H1 (cell line): ENCODE measurements at regions not wholly inside any gene's neighbourhood (a gene's known extent, or its start where the extent isn't known, plus 50 kb on each side); places are given as distances from the start of the nearest gene placed in this dataset.
"Not testable (repeated sequence)": the region's sequence is repeated elsewhere in the genome, so short reads cannot be mapped to it uniquely, and the experiment has no call there.

Experiments used
- CTCF ChIA-PET: fragments of 300-600 bp; sonication (Branson Sonifier 250); formaldehyde crosslinking; loops from one replicate; lab custom pipeline; 2021; ENCODE audit not compliant: partially characterized antibody; lab: Charles Lee
- POLR2A ChIA-PET: fragments of 300-600 bp; sonication (Branson Sonifier 250); formaldehyde crosslinking; loops from one replicate; lab custom pipeline; 2021; ENCODE audit warnings: inconsistent platforms; ENCODE audit not compliant: partially characterized antibody; lab: Charles Lee
- DNase-seq, 2 experiments: peaks; one replicate each; pipeline versions ENCODE4 v3.0.0 to v3.0.0-alpha.2; 2010 to 2022; ENCODE audit warnings: low spot score in 2 of 2, low read depth in 1 of 2, mixed read lengths in 1 of 2
- FAIRE-seq: peaks from 2 replicates; lab custom pipeline; 2011; peaks lifted over from hg19 to GRCh38; lab: Jason Lieb, UNC
- H2AFZ ChIP-seq: 2 replicates; pipeline ENCODE4 v1.8.1; 2012; ENCODE audit warnings: low read length, inconsistent platforms
- H2AK5ac ChIP-seq: 2 replicates; pipeline ENCODE4 v1.6.1; 2013; ENCODE audit warnings: low read depth, low read length
- H2BK120ac ChIP-seq: replicated peaks from 2 replicates; pipeline ENCODE3; 2013; ENCODE audit warnings: low read depth, low read length, inconsistent platforms
- H2BK12ac ChIP-seq: 2 replicates; pipeline ENCODE4 v1.6.1; 2013; ENCODE audit warnings: low read depth, low read length
- H2BK15ac ChIP-seq: 2 replicates; pipeline ENCODE4 v1.6.1; 2013; ENCODE audit warnings: low read length
- H2BK20ac ChIP-seq: 2 replicates; pipeline ENCODE4 v1.6.1; 2013; ENCODE audit warnings: low read length
- H2BK5ac ChIP-seq: 2 replicates; pipeline ENCODE4 v1.6.1; 2013; ENCODE audit warnings: low read depth, low read length
- H3K14ac ChIP-seq: 2 replicates; pipeline ENCODE4 v1.6.1; 2013; ENCODE audit warnings: inconsistent platforms; ENCODE audit not compliant: insufficient read length
- H3K18ac ChIP-seq: 2 replicates; pipeline ENCODE4 v1.6.1; 2013; ENCODE audit warnings: low read length; ENCODE audit errors: extremely low read depth
- H3K23ac ChIP-seq: 2 replicates; pipeline ENCODE4 v1.6.1; 2013; ENCODE audit warnings: inconsistent platforms; ENCODE audit not compliant: insufficient read length
- H3K23me2 ChIP-seq: 2 replicates; pipeline ENCODE4 v1.6.1; 2013; ENCODE audit warnings: low read depth, low read length
- H3K27ac ChIP-seq: 2 replicates; pipeline ENCODE4 v1.6.1; 2011; ENCODE audit warnings: low read depth, low read length, inconsistent platforms
- H3K27me3 ChIP-seq, 4 experiments: replicated peaks in 1 of 4; 1 replicate in 1 of 4; 2 replicates in 3 of 4; pipeline versions ENCODE4 v1.6.1 to v1.8.1; 2011 to 2013; ENCODE audit warnings: low read length in 3 of 4, mild to moderate bottlenecking in 3 of 4, inconsistent platforms in 2 of 4, mixed read lengths in 2 of 4, moderate library complexity in 1 of 4; ENCODE audit not compliant: control insufficient read depth in 3 of 4, insufficient read depth in 3 of 4; ENCODE audit errors: extremely low read depth in 1 of 4
- H3K36me3 ChIP-seq, 4 experiments: 2 replicates each; pipeline versions ENCODE4 v1.6.1 to v1.8.1; 2011 to 2013; ENCODE audit warnings: mild to moderate bottlenecking in 4 of 4, low read length in 3 of 4, moderate library complexity in 2 of 4, control low read depth in 1 of 4, inconsistent platforms in 1 of 4; ENCODE audit not compliant: insufficient read depth in 4 of 4, control insufficient read depth in 2 of 4
- H3K4ac ChIP-seq: replicated peaks from 2 replicates; pipeline ENCODE3; 2013; ENCODE audit warnings: low read length, low read depth, mixed read lengths, inconsistent platforms; ENCODE audit not compliant: insufficient read length
- H3K4me1 ChIP-seq, 4 experiments: replicated peaks in 1 of 4; 1 replicate in 1 of 4; 2 replicates in 3 of 4; pipeline versions ENCODE4 v1.6.1 to v1.8.1; 2011 to 2013; ENCODE audit warnings: low read length in 3 of 4, inconsistent platforms in 2 of 4, mixed read lengths in 1 of 4; ENCODE audit not compliant: insufficient read depth in 4 of 4, control insufficient read depth in 3 of 4
- H3K4me2 ChIP-seq, 2 experiments: 2 replicates each; pipeline versions ENCODE4 v1.6.1 to v1.8.1; 2011 to 2013; ENCODE audit warnings: low read depth in 2 of 2, low read length in 2 of 2, control low read depth in 1 of 2, inconsistent platforms in 1 of 2, mild to moderate bottlenecking in 1 of 2; ENCODE audit not compliant: insufficient read depth in 1 of 2
- H3K4me3 ChIP-seq, 4 experiments: fragments of 200-600, 300-600 bp in 1 of 4; sonication (generic), shearing (Covaris generic), sonication (Bioruptor Twin) in 1 of 4; 2 replicates each; pipeline versions ENCODE4 v1.5.1 to v1.8.1; 2011 to 2016; ENCODE audit warnings: low read length in 4 of 4, low read depth in 3 of 4, control low read depth in 2 of 4, inconsistent platforms in 2 of 4, mild to moderate bottlenecking in 2 of 4, mixed read lengths in 1 of 4, moderate library complexity in 1 of 4; ENCODE audit not compliant: insufficient read depth in 2 of 4; ENCODE audit errors: extremely low read depth in 1 of 4
- H3K56ac ChIP-seq: replicated peaks from 2 replicates; pipeline ENCODE3; 2013; ENCODE audit warnings: low read depth, mild to moderate bottlenecking, mixed read lengths, low read length, inconsistent platforms; ENCODE audit not compliant: insufficient read length
- H3K79me1 ChIP-seq: 2 replicates; pipeline ENCODE4 v1.6.1; 2013; ENCODE audit warnings: low read depth, low read length, control low read depth
- H3K79me2 ChIP-seq, 2 experiments: 2 replicates each; pipeline versions ENCODE4 v1.6.1 to v1.8.1; 2012 to 2013; ENCODE audit warnings: low read length in 2 of 2, mild to moderate bottlenecking in 2 of 2, inconsistent platforms in 1 of 2; ENCODE audit not compliant: insufficient read depth in 2 of 2, control insufficient read depth in 1 of 2
- H3K9ac ChIP-seq, 4 experiments: replicated peaks in 1 of 4; 1 replicate in 1 of 4; 2 replicates in 3 of 4; pipeline versions ENCODE4 v1.6.1 to v1.8.1; 2011 to 2013; ENCODE audit warnings: low read depth in 3 of 4, low read length in 3 of 4, control low read depth in 2 of 4, mild to moderate bottlenecking in 2 of 4, moderate library complexity in 2 of 4, inconsistent platforms in 1 of 4; ENCODE audit errors: extremely low read depth in 1 of 4
- H3K9me3 ChIP-seq, 2 experiments: 2 replicates each; pipeline versions ENCODE4 v1.6.1 to v1.8.1; 2012 to 2013; ENCODE audit warnings: mild to moderate bottlenecking in 2 of 2, moderate library complexity in 2 of 2, control low read depth in 1 of 2, inconsistent platforms in 1 of 2, low read depth in 1 of 2, low read length in 1 of 2, mixed read lengths in 1 of 2; ENCODE audit not compliant: insufficient read depth in 2 of 2
- H4K20me1 ChIP-seq, 2 experiments: replicated peaks in 1 of 2; 2 replicates each; pipeline versions ENCODE3 to v1.8.1; 2011 to 2013; ENCODE audit warnings: inconsistent platforms in 2 of 2, low read length in 2 of 2, mild to moderate bottlenecking in 1 of 2; ENCODE audit not compliant: insufficient read depth in 2 of 2, control insufficient read depth in 1 of 2
- H4K5ac ChIP-seq: 2 replicates; pipeline ENCODE4 v1.6.1; 2013; ENCODE audit warnings: low read length, low read depth, mixed read lengths, inconsistent platforms; ENCODE audit not compliant: insufficient read length
- H4K8ac ChIP-seq: 2 replicates; pipeline ENCODE4 v1.8.0; 2013; ENCODE audit warnings: mild to moderate bottlenecking, moderate library complexity, low read length, inconsistent platforms; ENCODE audit not compliant: insufficient read depth; ENCODE audit errors: extremely low read depth
- H4K91ac ChIP-seq: replicated peaks from 2 replicates; pipeline ENCODE3; 2013; ENCODE audit warnings: low read length, mixed read lengths, inconsistent platforms; ENCODE audit not compliant: insufficient read length
- WGBS, 2 experiments: shearing (Covaris generic) in 1 of 2; methylation state at CpG; one replicate each; pipeline versions ENCODE4 v1.1.6 to v1.1.7; 2013 to 2015; ENCODE audit warnings: low lambda C conversion rate in 2 of 2, mixed read lengths in 2 of 2, inconsistent platforms in 1 of 2, low coverage in 1 of 2, missing lambda C conversion rate in 1 of 2; ENCODE audit not compliant: insufficient replicate concordance in 2 of 2, insufficient coverage in 1 of 2, insufficient read length in 1 of 2; ENCODE audit errors: extremely low coverage in 1 of 2, missing lambda C conversion rate in 1 of 2; 5-methylcytosine and 5-hydroxymethylcytosine counted together

- H3K14ac ChIP-seq, H2BK20ac ChIP-seq, H4K91ac ChIP-seq, H2BK12ac ChIP-seq, H3K4me2 ChIP-seq, CTCF ChIA-PET, H3K56ac ChIP-seq, H2BK120ac ChIP-seq, H4K5ac ChIP-seq, H2AK5ac ChIP-seq, H3K27me3 ChIP-seq, H4K20me1 ChIP-seq, H2AFZ ChIP-seq, FAIRE-seq, H4K8ac ChIP-seq, H3K36me3 ChIP-seq, H3K79me1 ChIP-seq, H3K79me2 ChIP-seq, H2BK5ac ChIP-seq, H3K9ac ChIP-seq, H3K18ac ChIP-seq, H2BK15ac ChIP-seq, DNase-seq, H3K4me1 ChIP-seq, H3K23me2 ChIP-seq, H3K23ac ChIP-seq, H3K4me3 ChIP-seq, POLR2A ChIA-PET, H3K4ac ChIP-seq, H3K27ac ChIP-seq: not testable (repeated sequence)
- 69% methylated on average over 9 of the region's 11 CpGs; no CpG with 5 or more reads in 1 of the 2 experiments for WGBS, 2 experiments
- H3K9me3 ChIP-seq, result peaks cover 2 to 13% of the 10 kb centered on the region in 2 experiments; a peak in 2 of 4 replicates
Measured at GRCh38 chr17:83026921-83027320, 52.5 kb upstream of the METRNL start.
